HG03108 (cell line): ENCODE measurements at regions not wholly inside any gene's neighbourhood (a gene's known extent, or its start where the extent isn't known, plus 50 kb on each side); places are given as distances from the start of the nearest gene placed in this dataset.

ENCODE experiments used
- ATAC-seq: cut with Tn5 transposase; IDR thresholded peaks from one replicate; pipeline ENCODE4 v1.9.1; 2021; ENCODE audit warnings: moderate library complexity; ENCODE audit not compliant: unreplicated experiment

- no peak for ATAC-seq
Observed at GRCh38 chr22:17269224-17269606, 50.0 kb upstream of the ADA2 start.
